ENCODE measurements at regions not wholly inside any gene's neighbourhood (a gene's known extent, or its start where the extent isn't known, plus 50 kb on each side); places are given as distances from the start of the nearest gene placed in this dataset.

- TF ChIP-seq CTCF (IDR thresholded peaks at IDR 0.05) (no peak), EZH2 (IDR thresholded peaks at IDR 0.05) (no peak)
These were observed 168.1 kb downstream of the TRIB2 start for GRCh38 chr2:12884713-12885282.
